ENCODE measurements at regions not wholly inside any gene's neighbourhood (a gene's known extent, or its start where the extent isn't known, plus 50 kb on each side); places are given as distances from the start of the nearest gene placed in this dataset.

- no peak for DNase-seq
Observed at GRCh38 chr5:38720554-38721361, 125.1 kb upstream of the OSMR start.

- no peak for DNase-seq
Observed at GRCh38 chr5:38722918-38723317, 122.9 kb upstream of the OSMR start.

GRCh38 chr5:38723426-38723825 is 122.4 kb upstream of the OSMR start:
- no peak for DNase-seq

GRCh38 chr5:38724301-38725030 is 121.3 kb upstream of the OSMR start:
- no peak for DNase-seq

- DNase-seq = no peak
Observed at GRCh38 chr5:38725371-38725865, 120.4 kb upstream of the OSMR start.

- no peak for DNase-seq
Observed at GRCh38 chr5:38726279-38726678, 119.5 kb upstream of the OSMR start.

- no peak for DNase-seq
Observed at GRCh38 chr5:38728029-38728428, 117.8 kb upstream of the OSMR start.

- no peak for DNase-seq
Observed at GRCh38 chr5:38731461-38731860, 114.4 kb upstream of the OSMR start.

- DNase-seq = no peak
Observed at GRCh38 chr5:38734353-38734752, 111.5 kb upstream of the OSMR start.

GRCh38 chr5:38736089-38736488 is 109.7 kb upstream of the OSMR start:
- DNase-seq = no peak

- DNase-seq = no peak
Observed at GRCh38 chr5:38737976-38738375, 107.8 kb upstream of the OSMR start.

GRCh38 chr5:38739011-38739704 is 106.7 kb upstream of the OSMR start:
- DNase-seq = no peak

GRCh38 chr5:38739705-38740045 is 106.1 kb upstream of the OSMR start:
- DNase-seq = no peak

- DNase-seq = no peak
Observed at GRCh38 chr5:38742821-38743220, 103.0 kb upstream of the OSMR start.

GRCh38 chr5:38743562-38743961 is 102.2 kb upstream of the OSMR start:
- DNase-seq = no peak

GRCh38 chr5:38745836-38746732 is 99.7 kb upstream of the OSMR start:
- no peak for DNase-seq

GRCh38 chr5:38749861-38750260 is 96.0 kb upstream of the OSMR start:
- DNase-seq = no peak

- no peak for DNase-seq
Observed at GRCh38 chr5:38751103-38751502, 94.7 kb upstream of the OSMR start.

GRCh38 chr5:38752012-38752536 is 93.7 kb upstream of the OSMR start:
- no peak for DNase-seq

- DNase-seq = no peak
Observed at GRCh38 chr5:38752622-38753021, 93.2 kb upstream of the OSMR start.

GRCh38 chr5:38753141-38753540 is 92.7 kb upstream of the OSMR start:
- no peak for DNase-seq

- DNase-seq = no peak
Observed at GRCh38 chr5:38753776-38754175, 92.0 kb upstream of the OSMR start.
